WTC11 (cell line): ENCODE measurements at regions not wholly inside any gene's neighbourhood (a gene's known extent, or its start where the extent isn't known, plus 50 kb on each side); places are given as distances from the start of the nearest gene placed in this dataset.

Experiments
- ATAC-seq: fragments of 200-7000 bp; cut with Tn5 transposase; 2 replicates; pipeline ENCODE4 v1.10.0; 2021; ENCODE audit warnings: mild to moderate bottlenecking, moderate library complexity
- CTCF ChIA-PET: fragments of 300-600 bp; sonication (Branson Sonifier 250); formaldehyde crosslinking; loops from one replicate; lab custom pipeline; 2021; ENCODE audit warnings: antibody characterized with exemption; lab: Charles Lee
- POLR2A ChIA-PET: fragments of 350-600 bp; sonication (Branson Sonifier 250); formaldehyde crosslinking; loops from one replicate; lab custom pipeline; 2021; ENCODE audit warnings: antibody characterized with exemption; lab: Charles Lee
- DNase-seq: peaks from one replicate; pipeline ENCODE4 v3.0.0; 2021; ENCODE audit warnings: low spot score
- H3K27ac Mint-ChIP-seq: 2 replicates; pipeline ENCODE4 v1.8.0; 2021; ENCODE audit warnings: mixed read lengths
- H3K27me3 Mint-ChIP-seq: 2 replicates; pipeline ENCODE4 v1.8.0; 2021; ENCODE audit warnings: low read depth, mild to moderate bottlenecking, moderate library complexity, mixed read lengths
- H3K36me3 Mint-ChIP-seq: 2 replicates; pipeline ENCODE4 v1.8.0; 2021; ENCODE audit warnings: mixed read lengths
- H3K4me1 Mint-ChIP-seq: 2 replicates; pipeline ENCODE4 v1.8.0; 2022; ENCODE audit warnings: mixed read lengths
- H3K4me3 Mint-ChIP-seq: 2 replicates; pipeline ENCODE4 v1.8.0; 2021; ENCODE audit warnings: mild to moderate bottlenecking, moderate library complexity, mixed read lengths
- H3K9me3 Mint-ChIP-seq: 2 replicates; pipeline ENCODE4 v1.8.0; 2021; ENCODE audit warnings: mixed read lengths
- AR ChIP-seq: fragments of 250-450 bp; sonication (Bioruptor Pico); IDR thresholded peaks from 2 replicates; pipeline ENCODE4 v1.9.0; 2021; ENCODE audit warnings: mild to moderate bottlenecking
- ATF1 ChIP-seq: sonication (generic); formaldehyde crosslinking; IDR thresholded peaks from 2 replicates; pipeline ENCODE4 v1.8.1; 2023; ENCODE audit warnings: mild to moderate bottlenecking, moderate library complexity, missing genetic modification reagents
- ATF2 ChIP-seq: sonication (generic); formaldehyde crosslinking; IDR thresholded peaks from 2 replicates; pipeline ENCODE4 v1.8.1; 2022; ENCODE audit warnings: low read depth, missing genetic modification reagents, borderline replicate concordance
- E2F1 ChIP-seq: sonication (generic); formaldehyde crosslinking; IDR thresholded peaks from 2 replicates; pipeline ENCODE4 v1.8.0; 2022; ENCODE audit warnings: mild to moderate bottlenecking, missing genetic modification reagents
- E2F5 ChIP-seq: sonication (generic); formaldehyde crosslinking; IDR thresholded peaks from 2 replicates; pipeline ENCODE4 v1.8.1; 2022; ENCODE audit warnings: mild to moderate bottlenecking, moderate library complexity, missing genetic modification reagents
- FOXK1 ChIP-seq: sonication (generic); formaldehyde crosslinking; IDR thresholded peaks from 2 replicates; pipeline ENCODE4 v1.8.0; 2022; ENCODE audit warnings: mild to moderate bottlenecking, moderate library complexity, missing genetic modification reagents
- GABPB1 ChIP-seq: sonication (generic); formaldehyde crosslinking; IDR thresholded peaks from 2 replicates; pipeline ENCODE4 v1.8.1; 2023; ENCODE audit warnings: mild to moderate bottlenecking, missing genetic modification reagents
- MXD4 ChIP-seq: fragments of 250-450 bp; sonication (Bioruptor Pico); IDR thresholded peaks from 2 replicates; pipeline ENCODE4 v1.8.0; 2021; ENCODE audit warnings: mild to moderate bottlenecking, moderate library complexity, borderline replicate concordance
- MYBL2 ChIP-seq: sonication (generic); formaldehyde crosslinking; IDR thresholded peaks from 2 replicates; pipeline ENCODE4 v1.8.1; 2023; ENCODE audit warnings: mild to moderate bottlenecking, moderate library complexity, missing genetic modification reagents
- NFATC4 ChIP-seq: fragments of 250-450 bp; sonication (Bioruptor Pico); IDR thresholded peaks from 2 replicates; pipeline ENCODE4 v1.9.0; 2021; ENCODE audit warnings: mild to moderate bottlenecking
- NR3C1 ChIP-seq: sonication (generic); formaldehyde crosslinking; conservative IDR thresholded peaks from 2 replicates; pipeline ENCODE4 v1.8.1; 2023; ENCODE audit warnings: low read depth, mild to moderate bottlenecking, missing genetic modification reagents
- OVOL2 ChIP-seq: fragments of 250-450 bp; sonication (Bioruptor Pico); IDR thresholded peaks from 2 replicates; pipeline ENCODE4 v1.9.0; 2021; ENCODE audit warnings: mild to moderate bottlenecking, borderline replicate concordance
- SOX15 ChIP-seq: fragments of 250-450 bp; sonication (Bioruptor Pico); IDR thresholded peaks from 2 replicates; pipeline ENCODE4 v1.9.0; 2021; ENCODE audit warnings: mild to moderate bottlenecking
- TEAD1 ChIP-seq: sonication (generic); formaldehyde crosslinking; IDR thresholded peaks from 2 replicates; pipeline ENCODE4 v1.8.0; 2022; ENCODE audit warnings: mild to moderate bottlenecking, missing genetic modification reagents
- ZNF138 ChIP-seq: sonication (generic); formaldehyde crosslinking; conservative IDR thresholded peaks from 2 replicates; pipeline ENCODE4 v1.8.1; 2022; ENCODE audit warnings: mild to moderate bottlenecking, moderate library complexity, missing genetic modification reagents
- ZNF232 ChIP-seq: sonication (generic); formaldehyde crosslinking; IDR thresholded peaks from 2 replicates; pipeline ENCODE4 v1.8.0; 2022; ENCODE audit warnings: mild to moderate bottlenecking, missing genetic modification reagents
- ZNF263 ChIP-seq: sonication (generic); formaldehyde crosslinking; IDR thresholded peaks from 2 replicates; pipeline ENCODE4 v1.8.1; 2022; ENCODE audit warnings: low read depth, mild to moderate bottlenecking, moderate library complexity, missing genetic modification reagents
- ZNF425 ChIP-seq: fragments of 250-450 bp; sonication (Bioruptor Pico); conservative IDR thresholded peaks from 2 replicates; pipeline ENCODE4 v1.9.0; 2021; ENCODE audit warnings: mild to moderate bottlenecking
- ZNF532 ChIP-seq: fragments of 250-450 bp; sonication (Bioruptor Pico); IDR thresholded peaks from 2 replicates; pipeline ENCODE4 v1.9.0; 2021; ENCODE audit warnings: mild to moderate bottlenecking, borderline replicate concordance
- TF ChIP-seq, protein P1 (sequence below): sonication (generic); formaldehyde crosslinking; conservative IDR thresholded peaks from 2 replicates; pipeline ENCODE4 v1.8.1; 2023; ENCODE audit warnings: mild to moderate bottlenecking, low read depth, missing genetic modification reagents, moderate library complexity

DNA sequence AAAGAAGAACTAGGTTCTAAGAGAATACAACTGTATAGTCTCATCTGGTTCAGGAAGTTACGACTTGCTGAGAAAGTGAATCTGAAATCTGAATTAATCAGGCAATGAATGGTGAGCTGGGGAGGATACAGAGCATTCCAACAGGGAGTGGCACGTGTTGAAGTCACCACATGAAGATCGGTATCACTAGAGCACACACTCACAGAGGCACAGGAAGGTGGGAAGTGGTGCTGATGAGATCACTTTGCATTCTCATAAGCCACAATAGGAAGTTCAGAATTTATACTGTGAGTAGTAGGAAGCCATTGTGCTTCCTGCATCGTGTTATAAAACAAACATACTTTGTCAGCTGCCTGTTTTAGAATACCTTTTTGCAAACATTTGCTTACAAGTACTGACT is 615.0 kb upstream of the DDX18 start:
- no peaks in the 10 kb centered on the region for H3K27me3 Mint-ChIP-seq
- peaks cover 16% of the 10 kb centered on the region for H3K4me1 Mint-ChIP-seq
- DNase-seq (no peak), ATAC-seq (no peak)
- H3K4me3 Mint-ChIP-seq: no peak overlapping the region
- ChIA-PET CTCF (no interaction called here), POLR2A (no interaction called here)
- H3K27ac Mint-ChIP-seq: no peak overlapping the region
- TF ChIP-seq GABPB1 (CRISPR knock-in tag) (no peak), ATF1 (CRISPR knock-in tag) (no peak), E2F1 (CRISPR knock-in tag) (no peak), TEAD1 (CRISPR knock-in tag) (no peak), ZNF232 (CRISPR knock-in tag) (no peak), ATF2 (CRISPR knock-in tag) (no peak), MXD4 (no peak), E2F5 (CRISPR knock-in tag) (no peak), NR3C1 (no peak), ZNF263 (CRISPR knock-in tag) (no peak), OVOL2 (CRISPR knock-in tag) (no peak), AR (CRISPR knock-in tag) (no peak), ZNF425 (CRISPR knock-in tag) (no peak), NFATC4 (CRISPR knock-in tag) (no peak), SOX15 (CRISPR knock-in tag) (no peak), ZNF138 (CRISPR knock-in tag) (no peak), ZNF532 (CRISPR knock-in tag) (no peak), FOXK1 (CRISPR knock-in tag) (no peak), MYBL2 (CRISPR knock-in tag) (no peak)
- TF ChIP-seq, protein P1, sequence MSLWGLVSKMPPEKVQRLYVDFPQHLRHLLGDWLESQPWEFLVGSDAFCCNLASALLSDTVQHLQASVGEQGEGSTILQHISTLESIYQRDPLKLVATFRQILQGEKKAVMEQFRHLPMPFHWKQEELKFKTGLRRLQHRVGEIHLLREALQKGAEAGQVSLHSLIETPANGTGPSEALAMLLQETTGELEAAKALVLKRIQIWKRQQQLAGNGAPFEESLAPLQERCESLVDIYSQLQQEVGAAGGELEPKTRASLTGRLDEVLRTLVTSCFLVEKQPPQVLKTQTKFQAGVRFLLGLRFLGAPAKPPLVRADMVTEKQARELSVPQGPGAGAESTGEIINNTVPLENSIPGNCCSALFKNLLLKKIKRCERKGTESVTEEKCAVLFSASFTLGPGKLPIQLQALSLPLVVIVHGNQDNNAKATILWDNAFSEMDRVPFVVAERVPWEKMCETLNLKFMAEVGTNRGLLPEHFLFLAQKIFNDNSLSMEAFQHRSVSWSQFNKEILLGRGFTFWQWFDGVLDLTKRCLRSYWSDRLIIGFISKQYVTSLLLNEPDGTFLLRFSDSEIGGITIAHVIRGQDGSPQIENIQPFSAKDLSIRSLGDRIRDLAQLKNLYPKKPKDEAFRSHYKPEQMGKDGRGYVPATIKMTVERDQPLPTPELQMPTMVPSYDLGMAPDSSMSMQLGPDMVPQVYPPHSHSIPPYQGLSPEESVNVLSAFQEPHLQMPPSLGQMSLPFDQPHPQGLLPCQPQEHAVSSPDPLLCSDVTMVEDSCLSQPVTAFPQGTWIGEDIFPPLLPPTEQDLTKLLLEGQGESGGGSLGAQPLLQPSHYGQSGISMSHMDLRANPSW (CRISPR knock-in tag): no peak
- peaks cover 15% of the 10 kb centered on the region for H3K9me3 Mint-ChIP-seq
- H3K36me3 Mint-ChIP-seq: no peaks in the 10 kb centered on the region
